Jurkat, Clone E6-1 (cell line): ENCODE measurements at regions not wholly inside any gene's neighbourhood (a gene's known extent, or its start where the extent isn't known, plus 50 kb on each side); places are given as distances from the start of the nearest gene placed in this dataset.

Source experiments
- DNase-seq: peaks from one replicate; pipeline ENCODE4 v3.0.0-alpha.2; 2011; ENCODE audit warnings: low read depth, low spot score
- H3K4me3 ChIP-seq: 2 replicates; pipeline ENCODE4 v1.5.1; 2011; ENCODE audit warnings: mild to moderate bottlenecking, low read length, control low read depth, moderate library complexity

DNA sequence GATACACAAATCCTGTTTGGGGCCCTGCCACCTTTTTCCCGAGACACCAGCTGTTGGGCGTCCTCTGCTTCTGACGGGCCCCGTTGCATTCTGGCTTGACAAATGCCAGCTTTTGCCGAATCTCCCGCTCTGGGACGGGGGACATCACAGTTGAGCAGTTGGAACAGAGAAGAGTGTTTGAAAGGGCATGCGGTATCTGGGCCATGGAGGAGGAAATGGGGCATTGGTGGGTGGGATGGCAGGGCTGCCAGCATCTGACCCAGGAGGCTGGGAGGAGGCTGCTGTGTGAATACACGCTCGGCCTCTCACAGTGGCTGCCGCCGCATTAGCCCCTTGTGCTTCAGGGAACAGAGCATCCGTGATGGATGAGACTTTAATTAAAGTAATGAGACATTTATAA is 184.3 kb upstream of the TNRC6C start:
- no peak for DNase-seq

DNA sequence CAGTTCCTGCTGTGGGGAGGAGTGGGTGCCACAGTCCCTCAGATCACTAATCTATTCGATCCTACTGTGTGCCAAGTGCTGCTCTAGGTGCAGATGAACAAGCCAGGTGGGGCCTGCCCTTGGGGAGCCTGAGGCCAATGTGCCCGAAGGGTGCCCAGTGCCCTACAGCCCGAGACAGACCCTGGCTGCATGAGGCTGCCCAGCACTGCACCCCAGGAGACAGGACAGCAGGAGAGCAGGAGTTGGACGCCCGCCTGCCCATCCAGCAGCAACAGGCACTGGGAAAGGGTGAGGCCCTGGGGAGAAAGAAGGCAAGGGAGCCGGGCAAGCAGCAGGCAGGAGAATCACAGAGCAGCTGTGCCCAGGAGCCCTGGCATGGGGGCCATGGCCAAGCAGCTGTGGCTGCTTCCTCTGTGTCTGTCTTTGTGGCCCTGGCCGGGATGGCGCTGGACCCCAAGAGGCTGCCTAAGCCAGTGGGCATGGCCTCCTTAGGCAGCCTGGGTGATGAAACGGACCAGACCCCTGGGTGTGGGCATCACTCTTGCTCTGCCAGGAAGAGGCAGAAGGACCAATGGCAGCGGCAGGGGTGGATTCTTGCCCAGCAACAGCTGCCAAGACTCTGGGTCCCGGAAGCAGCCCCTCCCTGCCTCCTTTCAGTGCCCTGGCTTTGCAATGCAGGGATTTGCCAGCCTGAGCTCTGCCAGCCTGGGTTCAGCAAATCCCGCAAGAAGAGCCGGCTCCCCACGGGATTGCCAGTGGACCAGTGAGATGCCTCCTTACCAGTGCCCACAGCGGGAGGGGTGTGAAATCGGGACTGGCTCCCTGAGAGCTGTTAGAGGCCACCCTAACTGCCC is 179.6 kb upstream of the TNRC6C start:
- no peak overlapping the region for H3K4me3 ChIP-seq
- peak; percentile 33 for DNase-seq

More for the DNA sequence above, 184.3 kb upstream of the TNRC6C start:
- no peak overlapping the region for H3K4me3 ChIP-seq

DNA sequence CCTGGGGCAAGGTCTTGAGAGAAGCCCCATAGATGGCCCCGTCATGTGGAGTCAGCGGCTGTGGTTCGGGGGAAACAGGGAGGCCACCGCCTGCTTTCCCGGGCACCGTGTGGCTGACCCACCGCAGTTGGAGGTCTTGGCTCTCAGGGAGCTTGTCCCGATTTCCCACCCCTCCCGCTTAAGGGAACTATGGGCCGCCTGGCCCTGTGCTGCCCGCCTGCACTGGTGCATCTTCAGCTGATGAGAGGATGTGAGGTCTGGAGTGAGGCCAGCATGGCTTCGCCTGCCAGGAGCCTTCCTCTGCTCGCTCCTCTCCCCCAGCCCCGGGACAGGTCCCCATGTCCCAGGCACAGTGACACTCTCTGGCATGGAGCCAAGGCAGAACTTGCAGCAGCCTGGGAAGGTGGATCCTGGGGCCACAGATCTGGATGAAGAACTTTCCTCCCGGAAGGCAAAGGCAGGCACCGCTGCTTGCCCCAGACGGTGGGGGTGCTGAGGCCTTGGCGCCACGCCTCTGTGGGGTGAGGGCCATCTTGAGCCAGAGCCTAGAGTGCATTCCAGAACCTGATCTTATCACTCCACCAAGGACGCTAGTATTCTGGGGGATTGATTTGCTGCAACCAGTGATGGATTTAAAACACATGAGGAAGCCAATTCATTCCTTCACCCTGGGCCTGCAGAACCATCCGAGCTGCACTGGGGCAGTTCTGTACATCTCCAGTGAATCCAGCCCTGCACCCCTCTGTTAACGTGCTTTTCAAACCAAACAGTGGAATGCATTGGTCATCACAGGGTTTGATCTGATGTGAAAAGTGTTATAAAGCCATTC is 178.6 kb upstream of the TNRC6C start:
- DNase-seq, result no peak

DNA sequence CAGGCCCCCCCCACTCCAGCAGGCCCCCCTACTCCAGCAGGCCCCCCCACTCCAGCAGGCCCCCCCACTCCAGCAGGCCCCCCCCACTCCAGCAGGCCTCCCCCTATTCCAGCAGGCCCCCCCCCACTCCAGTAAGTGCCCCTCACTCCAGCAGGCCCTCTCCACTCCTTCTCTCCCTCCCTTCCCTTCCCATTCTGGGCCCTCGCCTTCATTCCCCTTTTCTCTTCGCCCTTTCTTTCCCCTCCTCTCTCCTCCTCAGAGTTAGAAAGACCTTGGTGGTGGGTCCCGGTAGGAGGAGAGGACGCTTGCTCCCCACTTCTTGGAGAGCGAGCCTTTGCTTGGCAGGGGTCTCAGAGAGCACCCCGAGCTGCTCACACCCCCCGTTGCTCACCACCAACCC is 177.0 kb upstream of the TNRC6C start:
- no peak overlapping the region for H3K4me3 ChIP-seq
- no peak for DNase-seq

More for the DNA sequence above, 178.6 kb upstream of the TNRC6C start:
- H3K4me3 ChIP-seq, result no peak overlapping the region

DNA sequence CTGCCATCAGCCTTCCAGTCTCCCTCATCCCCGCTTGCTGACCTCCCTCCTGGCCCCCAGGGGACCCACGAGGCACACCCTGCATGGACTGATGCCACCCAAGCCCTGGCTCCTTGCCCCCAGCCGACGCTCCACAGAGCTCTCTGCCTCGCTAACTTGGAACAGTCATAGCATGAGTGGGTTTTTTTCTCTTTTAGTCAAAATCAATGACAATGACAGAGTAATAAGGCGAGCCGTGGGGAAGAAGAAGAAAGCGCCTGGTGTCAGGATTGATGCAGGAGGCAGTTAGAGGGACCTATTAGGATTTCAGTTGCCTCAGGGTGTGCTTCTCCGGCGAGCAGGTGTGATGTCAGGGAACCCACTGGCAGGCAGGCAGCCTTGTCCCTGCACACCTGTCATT is 176.3 kb upstream of the TNRC6C start:
- DNase-seq, result no peak
- H3K4me3 ChIP-seq, result no peak overlapping the region

DNA sequence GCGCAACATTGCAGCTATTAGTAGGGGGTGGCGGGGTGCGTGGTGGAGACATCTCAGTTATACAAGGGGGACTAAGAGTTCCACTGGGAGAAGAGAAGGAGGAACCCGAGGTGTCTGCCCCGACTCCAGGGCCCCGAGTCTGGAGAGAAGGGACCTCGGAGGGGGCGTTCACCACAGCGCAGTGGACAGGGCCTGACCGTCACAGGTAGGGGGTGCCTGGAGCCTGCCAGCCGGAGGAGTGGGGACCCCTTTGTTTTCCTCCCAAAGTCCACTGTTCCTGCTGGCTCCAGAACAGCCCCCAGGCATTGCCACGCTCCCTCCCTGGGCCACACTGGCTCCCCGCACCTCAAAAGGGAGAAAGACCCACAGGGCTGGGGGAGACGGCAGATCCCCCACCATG is 175.9 kb upstream of the TNRC6C start:
- no peak for DNase-seq

DNA sequence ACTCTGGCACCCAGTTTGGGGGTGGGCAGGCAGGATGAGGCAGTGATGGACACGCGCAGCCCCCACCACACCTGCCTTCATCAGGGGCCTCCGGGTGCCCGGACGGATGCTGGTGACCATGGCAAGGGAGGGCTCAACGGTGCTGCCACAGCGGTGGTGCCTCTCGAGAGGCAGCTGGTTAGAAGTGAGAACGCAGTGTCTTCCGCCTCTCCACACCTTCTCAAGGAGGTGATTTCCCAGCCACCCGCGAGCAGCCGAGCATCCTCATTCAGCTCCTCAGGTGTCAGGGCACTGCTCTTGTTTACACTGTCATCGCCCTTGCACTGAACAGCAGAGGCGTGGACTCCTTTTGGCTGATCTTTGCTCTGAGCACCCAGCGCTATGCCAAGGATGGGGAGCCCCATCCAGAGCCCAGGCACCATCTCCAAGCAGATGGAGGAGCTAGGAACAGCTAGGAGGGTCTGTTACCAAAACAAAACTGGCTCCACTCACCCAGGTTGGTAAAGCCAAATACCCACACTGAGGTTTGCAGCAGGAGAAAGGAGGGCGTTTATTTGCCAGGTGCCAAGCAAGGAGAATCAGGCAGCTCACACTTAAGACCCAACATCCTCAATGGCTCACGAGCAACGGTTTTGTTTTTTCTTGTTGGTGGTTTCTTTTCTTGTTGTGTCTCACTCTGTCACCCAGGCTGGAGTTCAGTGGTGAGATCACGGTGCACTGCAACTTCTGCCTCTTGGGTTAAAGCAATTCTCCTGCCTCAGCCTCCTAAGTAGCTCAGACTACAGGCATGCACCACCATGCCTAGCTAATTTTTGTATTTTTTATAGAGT is 174.3 kb upstream of the TNRC6C start:
- DNase-seq, result peak; percentile 93
- H3K4me3 ChIP-seq, result peak overlapping the region; percentile 24

More for the DNA sequence above, 175.9 kb upstream of the TNRC6C start:
- H3K4me3 ChIP-seq, result no peak overlapping the region

DNA sequence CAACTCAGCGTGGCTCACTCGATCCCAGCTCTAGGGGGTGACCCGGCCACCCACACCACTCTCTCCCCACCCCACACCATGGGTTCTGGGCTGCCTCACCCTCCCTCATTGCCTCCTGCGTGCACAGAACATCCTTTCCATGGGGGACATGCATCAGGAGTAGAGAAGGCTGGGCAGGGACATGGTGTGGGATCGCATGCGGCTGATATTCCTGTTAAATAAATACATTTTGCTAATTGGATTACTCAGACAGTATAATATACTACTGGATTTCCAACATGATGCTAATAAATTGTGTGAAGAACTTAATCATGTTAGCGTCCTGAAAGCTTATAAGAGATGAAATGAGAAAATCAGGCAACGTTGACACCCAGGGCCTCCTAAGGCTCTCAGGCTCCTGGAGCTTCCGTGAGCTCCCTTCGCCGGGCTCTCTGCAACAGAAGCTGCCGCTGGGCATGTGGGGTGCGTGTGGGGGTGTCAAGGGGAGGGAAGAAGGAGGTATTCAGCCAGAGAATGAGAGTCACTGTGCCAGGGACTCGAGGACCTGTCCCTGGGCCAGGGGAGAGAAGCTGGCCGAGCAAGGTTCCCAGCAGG is 173.1 kb upstream of the TNRC6C start:
- no peak overlapping the region for H3K4me3 ChIP-seq
- DNase-seq, result peak; percentile 9

DNA sequence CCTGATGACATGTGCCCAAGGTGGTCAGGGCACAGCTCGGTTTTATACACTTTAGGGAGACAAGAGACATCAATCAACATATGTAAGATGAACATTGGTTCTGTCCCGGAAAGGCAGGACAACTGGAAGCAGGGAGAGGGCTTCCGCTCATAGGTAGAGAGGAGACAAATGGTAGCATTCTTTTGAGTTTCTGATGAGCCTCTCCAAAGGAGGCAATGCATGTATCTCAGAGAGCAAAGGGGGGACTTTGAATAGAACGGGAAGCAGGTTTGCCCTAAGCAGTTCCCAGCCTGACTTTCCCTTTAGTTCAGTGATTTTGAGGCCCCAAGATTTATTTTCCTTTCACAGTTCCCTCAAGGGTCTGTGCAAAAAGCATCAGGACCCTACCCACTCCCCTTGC is 172.4 kb upstream of the TNRC6C start:
- no peak overlapping the region for H3K4me3 ChIP-seq
- DNase-seq, result no peak

DNA sequence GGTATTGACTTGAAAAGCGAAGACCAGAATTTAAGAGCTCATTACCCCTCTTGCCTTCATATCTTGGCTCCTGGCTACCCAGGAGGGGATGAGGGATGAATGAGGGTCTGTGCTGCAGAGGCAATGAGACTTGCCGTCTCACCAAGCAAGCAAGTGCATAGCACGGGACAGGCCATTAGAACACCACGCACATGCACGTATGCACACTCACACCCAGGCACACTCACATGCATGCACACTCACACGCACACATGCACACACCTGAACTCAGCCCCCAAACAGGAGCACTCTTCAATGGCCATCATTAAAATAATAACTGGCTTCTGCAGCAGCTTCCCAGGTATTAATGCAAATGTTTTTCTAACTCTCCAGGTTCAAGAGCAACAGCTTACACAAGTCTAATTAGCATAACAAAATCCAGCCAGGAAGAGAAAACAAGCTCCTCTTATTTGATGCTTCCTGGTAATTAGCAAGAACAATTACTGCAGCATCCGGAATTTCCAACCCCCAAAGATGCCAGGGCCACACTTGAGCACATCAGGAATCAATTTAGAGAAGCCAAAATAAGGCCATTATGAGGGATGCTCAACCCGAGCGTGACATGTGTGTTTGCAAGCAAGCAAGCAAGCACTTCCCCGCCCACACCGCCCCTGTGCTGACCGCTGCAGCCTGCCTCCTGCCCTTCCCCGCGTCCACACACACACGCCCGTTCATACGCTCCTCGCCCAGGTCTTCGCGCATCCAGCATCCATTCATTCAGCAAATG is 171.6 kb upstream of the TNRC6C start:
- H3K4me3 ChIP-seq, result no peak overlapping the region
- DNase-seq, result no peak

DNA sequence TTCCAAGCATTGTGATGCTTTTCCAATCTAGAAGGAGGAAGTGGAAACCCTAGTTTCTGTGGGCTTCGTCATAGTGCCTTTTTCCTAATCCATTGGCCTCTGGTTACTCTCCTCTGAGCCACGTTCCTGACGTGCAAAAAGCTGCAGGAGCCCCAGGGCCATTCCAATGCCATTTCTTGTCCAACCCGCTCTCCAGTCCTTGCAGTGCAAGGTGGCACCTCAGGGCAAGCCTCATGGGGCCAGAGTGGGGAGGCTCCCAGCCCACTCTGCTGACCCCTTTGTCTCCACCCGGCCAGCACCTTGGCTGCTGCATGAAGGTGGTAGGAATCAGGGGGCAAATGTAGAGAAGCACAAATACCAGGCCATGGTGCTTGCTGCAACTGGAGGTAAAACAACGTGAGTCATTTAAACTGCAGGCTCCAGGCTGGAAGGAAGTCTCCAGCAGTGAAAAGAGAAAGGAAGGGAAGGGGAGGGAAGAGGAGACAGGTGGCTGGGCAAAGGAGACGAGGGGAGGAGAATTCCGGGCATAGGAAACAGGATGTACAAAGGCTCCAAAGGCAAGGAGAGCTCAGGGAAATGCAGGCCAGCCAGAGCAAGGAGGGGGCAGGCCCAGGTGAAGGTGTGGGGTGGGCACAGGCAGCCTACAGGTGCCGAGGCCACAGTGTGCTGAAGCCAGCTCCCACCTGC is 168.2 kb upstream of the TNRC6C start:
- no peak overlapping the region for H3K4me3 ChIP-seq
- DNase-seq, result no peak

DNA sequence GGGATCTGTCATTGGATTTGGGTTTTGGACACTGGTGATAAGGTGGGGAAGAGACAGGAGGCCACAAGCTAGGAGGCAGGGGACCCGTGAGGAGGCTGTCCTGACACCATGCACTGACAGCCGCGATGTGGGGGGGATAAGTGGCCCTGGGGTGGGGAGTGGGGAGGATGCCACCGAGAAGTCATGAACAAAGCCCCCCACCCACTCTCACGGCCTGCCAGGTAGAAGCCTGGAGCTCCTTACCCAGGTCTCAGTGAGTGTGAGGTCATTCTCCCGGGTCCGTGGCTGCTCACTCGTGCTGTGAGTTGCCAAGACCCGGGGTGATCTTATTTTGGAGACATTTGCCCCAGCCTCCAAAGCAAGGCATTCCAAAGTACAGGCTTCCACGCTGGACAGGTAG is 165.9 kb upstream of the TNRC6C start:
- DNase-seq, result no peak
- H3K4me3 ChIP-seq, result no peak overlapping the region

DNA sequence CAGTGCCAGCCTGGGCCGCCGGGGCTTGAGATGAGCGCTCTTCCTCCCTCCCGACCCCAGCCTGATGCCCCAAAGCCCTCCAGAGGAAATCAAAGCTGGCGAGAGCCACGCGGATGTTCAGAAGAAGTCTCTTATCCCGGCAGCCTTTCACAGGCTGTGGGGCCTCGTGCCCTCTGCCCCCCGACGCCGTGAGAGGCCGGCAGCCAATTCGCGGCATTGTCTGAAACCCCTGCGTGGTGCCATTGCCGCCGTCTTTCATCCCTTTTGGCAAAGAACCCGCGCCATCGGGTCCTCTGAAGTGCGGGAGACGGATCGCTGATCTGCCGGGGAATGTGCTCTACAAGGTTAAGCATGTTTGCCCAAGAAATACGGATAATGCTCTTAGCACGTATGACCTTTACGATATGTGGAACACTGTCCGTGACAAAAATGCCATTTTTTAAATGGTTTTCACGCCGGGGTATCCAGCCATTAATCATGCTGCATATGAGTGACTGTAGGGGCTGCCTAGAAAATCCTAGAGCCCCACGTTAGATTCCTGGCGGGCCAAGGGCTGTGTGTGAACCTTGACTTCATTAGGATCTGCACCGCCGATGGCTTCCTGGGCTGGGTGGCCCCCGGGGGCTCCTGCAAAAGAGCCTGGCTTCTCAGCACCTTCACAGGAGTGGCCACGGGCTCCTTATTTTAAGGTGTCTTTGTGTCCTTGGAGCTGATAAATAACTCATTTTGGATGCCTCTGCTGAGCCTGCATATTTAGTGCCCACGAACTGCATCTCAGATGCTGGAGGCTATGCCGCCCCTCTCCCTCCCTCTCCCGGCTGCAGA is 165.1 kb upstream of the TNRC6C start:
- H3K4me3 ChIP-seq, result no peak overlapping the region
- DNase-seq, result no peak

DNA sequence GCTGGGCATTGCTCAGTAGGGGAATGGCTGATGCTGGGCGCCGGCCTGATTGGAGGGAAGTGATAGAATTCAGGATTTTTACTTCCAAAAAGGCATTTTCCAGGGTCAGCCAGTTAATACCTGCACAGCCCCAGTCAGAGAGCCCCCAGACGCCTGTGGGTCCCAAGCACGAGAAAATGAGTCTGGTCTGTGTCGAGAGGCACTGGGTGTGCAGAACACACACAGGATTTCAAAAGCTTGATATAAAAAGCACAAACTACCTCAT is 164.6 kb upstream of the TNRC6C start:
- DNase-seq, result no peak
- H3K4me3 ChIP-seq, result no peak overlapping the region

DNA sequence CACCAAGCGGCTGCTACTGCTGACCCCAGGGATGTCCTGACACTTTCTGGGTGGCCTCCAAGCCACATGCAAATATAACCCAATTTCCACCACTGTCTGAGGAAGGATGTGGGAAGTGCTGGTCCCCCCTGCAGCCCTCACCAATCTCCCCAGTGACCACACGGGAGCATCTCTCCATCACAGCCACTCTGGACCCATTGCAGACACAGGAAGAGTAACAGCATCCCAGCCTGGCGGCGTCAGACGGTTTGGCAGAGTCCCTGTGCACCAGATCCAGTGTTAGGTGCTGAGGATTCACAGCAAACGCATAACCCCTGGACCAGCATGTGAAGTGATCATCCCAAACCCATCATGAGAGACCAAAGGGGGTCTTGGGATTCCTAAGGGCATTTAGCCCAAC is 163.7 kb upstream of the TNRC6C start:
- no peak for DNase-seq
- no peak overlapping the region for H3K4me3 ChIP-seq

DNA sequence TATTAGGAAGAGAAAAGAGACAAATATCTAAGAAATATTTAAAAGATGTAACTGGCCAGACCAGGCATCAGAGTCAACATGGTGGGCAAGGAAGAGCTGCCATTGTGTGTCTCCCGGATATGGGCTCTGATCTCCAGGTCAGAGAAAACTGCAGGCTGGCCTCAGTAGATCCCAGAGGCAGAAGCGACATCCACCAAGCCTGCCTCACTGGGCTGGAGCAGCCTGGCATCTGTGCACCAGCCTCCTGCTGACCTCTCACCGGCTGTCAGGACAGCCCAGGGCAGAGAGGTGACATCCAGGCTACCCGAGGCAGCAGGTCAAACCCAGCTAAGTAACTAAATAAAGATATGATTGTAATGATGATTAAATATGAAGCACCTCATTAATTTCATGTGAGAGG is 162.8 kb upstream of the TNRC6C start:
- no peak for DNase-seq
- H3K4me3 ChIP-seq, result no peak overlapping the region

DNA sequence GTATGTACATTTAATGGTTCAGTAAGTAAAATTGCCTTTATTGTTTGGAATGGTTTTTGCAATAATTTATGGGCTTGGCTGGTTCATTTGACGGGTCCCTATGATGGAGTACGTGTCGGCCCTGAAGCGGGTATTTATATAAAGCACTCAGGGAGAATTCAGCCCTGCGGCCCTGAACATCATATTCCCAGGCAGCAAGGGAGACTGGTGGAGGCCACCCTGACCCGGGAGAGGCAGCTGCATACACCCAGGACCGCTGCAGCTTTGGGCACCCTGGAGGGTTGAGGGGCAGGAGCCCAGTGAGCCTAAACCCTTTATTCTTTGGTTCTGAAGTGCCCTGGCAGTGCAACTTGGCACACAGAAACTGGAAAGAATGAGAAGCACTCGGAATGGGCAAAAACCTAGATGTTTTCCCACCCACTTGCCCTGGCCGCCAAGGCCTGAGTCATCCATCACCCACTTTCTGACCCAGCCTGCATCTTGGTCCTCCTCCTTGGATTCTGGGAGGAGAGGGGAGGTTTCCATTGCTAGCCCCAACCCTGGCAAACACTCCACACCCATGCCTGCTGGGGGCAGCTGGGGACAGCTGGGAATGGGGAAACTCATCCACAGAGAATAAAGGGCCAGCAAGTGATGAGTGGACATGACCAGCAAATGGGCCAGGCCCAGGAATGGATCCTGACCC is 162.2 kb upstream of the TNRC6C start:
- no peak for DNase-seq
- H3K4me3 ChIP-seq, result no peak overlapping the region
